ENCODE measurements at regions not wholly inside any gene's neighbourhood (a gene's known extent, or its start where the extent isn't known, plus 50 kb on each side); places are given as distances from the start of the nearest gene placed in this dataset.
A peak's percentile ranks its signal among the peaks of the same experiment; 100 is the strongest.

GRCh38 chr11:128260398-128260797 lies 327.0 kb downstream of the ETS1 start:
- DNase-seq (ENCODE audit: low spot score): no peak

DNA sequence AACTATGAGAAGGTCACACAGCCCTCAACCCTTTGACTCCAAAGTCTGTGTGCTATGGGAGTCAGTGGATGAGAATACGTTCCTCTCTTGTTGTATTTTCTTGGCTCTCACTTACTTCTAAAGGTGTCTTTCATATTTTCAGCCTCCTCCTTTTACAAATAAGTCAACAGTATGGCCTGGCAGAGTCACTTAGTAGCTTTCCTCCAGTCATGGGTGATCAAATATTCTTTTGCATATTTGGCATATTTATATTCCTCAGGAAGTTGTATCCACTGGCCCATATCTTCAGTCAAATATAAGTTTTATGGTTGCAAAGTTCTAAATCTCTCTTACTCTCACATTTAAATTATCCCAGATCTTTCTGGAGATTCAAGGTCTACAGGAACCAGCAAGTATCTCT lies 327.5 kb downstream of the ETS1 start:
- DNase-seq (ENCODE audit: low spot score): no peak

GRCh38 chr11:128254941-128255340 lies 332.4 kb downstream of the ETS1 start:
- DNase-seq (ENCODE audit: low spot score): no peak

- peak; percentile 50 for DNase-seq (ENCODE audit: low spot score)
These were observed 336.2 kb downstream of the ETS1 start for GRCh38 chr11:128251140-128251539.

DNA sequence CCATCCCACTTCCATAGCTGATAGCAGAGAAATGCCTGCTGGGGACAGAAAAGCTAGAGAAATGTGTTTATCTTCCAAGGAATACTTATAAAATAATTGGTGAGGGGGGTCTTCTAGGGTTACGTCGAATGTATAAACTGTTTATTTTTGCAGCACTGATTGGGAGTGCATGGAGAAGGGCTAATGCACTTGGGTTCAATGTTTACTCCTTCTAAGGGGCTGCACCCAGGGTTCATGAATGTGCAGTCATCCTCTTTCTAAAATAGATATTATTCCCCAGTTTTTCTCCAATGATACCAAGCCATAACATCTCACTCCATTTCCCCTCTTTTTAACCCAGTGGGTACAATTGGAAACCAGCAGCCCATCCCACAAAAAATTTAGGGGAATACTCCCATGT lies 336.9 kb downstream of the ETS1 start:
- DNase-seq (ENCODE audit: low spot score): no peak

- DNase-seq (ENCODE audit: low spot score): peak; percentile 21
These were observed 340.4 kb downstream of the ETS1 start for GRCh38 chr11:128246810-128247594.

DNA sequence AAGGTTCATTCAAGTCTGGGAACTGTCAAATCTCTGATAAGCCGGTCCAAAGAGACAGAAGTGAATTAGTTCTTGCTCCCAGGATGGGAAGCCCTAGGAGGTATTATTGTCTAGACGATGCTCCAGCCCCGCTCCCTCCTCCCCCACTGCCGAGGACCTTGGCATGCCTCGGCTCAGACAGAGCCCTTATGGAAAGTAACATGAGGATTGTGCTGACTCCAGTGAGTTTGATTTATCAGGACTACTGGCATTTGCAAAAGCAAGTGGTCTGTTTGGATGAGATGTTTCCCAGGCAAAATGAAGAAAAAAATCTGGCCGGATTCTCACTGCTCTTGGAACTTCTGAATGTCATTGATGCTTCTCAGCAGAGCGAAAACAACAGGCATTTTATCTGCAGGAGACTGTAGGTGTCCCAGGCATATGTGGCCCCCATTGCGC lies 341.0 kb downstream of the ETS1 start:
- DNase-seq (ENCODE audit: low spot score): peak; percentile 25

DNA sequence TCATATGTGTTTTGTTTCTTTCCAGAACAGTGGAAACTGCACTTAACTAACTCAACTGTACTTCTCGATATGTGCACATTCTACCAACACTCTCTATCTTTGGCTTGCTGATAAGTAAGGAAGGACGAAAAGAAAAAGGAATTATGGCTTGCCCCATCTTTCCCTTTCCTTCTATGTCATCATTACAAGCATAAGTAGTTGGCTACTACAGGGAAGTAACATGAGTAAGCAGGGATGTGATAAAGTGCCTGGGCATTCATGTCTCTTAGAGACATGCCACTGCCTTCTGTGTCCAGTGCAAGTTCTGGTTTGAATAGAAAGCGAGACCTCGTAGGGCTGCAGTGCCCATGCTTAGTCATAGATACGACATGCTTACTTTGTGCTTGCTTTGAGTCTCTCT lies 342.5 kb downstream of the ETS1 start:
- DNase-seq (ENCODE audit: low spot score): peak; percentile 13

- no peak for DNase-seq (ENCODE audit: low spot score)
These were observed 344.9 kb downstream of the ETS1 start for GRCh38 chr11:128242451-128242850.

GRCh38 chr11:128240546-128240945 lies 346.8 kb downstream of the ETS1 start:
- peak; percentile 11 for DNase-seq (ENCODE audit: low spot score)

- DNase-seq (ENCODE audit: low spot score): no peak
These were observed 348.1 kb downstream of the ETS1 start for GRCh38 chr11:128239306-128239705.

GRCh38 chr11:128238521-128239265 lies 348.7 kb downstream of the ETS1 start:
- DNase-seq (ENCODE audit: low spot score): no peak

DNA sequence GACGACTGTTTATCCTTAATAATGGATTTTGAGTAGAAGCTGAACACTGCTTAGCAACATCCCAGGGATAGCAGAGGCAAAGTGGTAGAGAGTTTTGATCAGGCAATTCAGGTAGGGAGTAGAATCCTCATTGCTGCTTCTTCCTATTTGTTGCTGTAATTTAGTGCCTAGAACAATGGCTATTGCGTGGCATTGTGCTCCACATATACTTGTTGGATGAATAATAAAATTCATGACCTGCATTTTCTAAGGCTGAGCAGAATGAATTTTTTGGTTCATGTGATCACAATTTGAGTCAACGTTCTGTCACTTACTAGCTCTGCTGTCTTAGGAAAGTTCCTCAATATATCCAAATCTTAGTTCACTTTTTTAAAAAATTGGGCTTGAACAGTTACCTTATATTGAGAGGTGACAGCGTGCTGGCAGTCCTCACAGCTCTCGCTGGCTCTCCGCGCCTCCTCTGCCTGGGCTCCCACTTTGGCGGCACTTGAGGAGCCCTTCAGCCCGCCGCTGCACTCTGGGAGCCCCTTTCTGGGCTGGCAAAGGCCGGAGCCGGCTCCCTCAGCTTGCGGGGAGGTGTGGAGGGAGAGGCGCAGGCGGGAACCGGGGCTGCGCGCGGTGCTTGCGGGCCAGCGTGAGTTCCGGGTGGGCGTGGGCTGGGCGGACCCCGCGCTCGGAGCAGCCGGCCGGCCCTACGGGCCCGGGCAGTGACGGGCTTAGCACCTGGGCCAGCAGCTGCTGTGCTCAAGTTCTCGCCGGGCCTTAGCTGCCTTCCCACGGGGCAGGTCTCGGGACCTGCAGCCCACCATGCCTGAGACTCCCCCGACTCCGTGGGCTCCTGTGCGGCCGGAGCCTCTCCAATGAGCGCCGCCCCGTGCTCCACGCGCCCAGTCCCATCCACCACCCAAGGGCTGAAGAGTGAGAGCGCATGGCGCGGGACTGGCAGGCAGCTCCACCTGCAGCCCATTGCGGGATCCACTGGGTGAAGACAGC lies 350.6 kb downstream of the ETS1 start:
- DNase-seq (ENCODE audit: low spot score): no peak

- DNase-seq (ENCODE audit: low spot score): peak; percentile 9
These were observed 351.4 kb downstream of the ETS1 start for GRCh38 chr11:128235958-128236357.

DNA sequence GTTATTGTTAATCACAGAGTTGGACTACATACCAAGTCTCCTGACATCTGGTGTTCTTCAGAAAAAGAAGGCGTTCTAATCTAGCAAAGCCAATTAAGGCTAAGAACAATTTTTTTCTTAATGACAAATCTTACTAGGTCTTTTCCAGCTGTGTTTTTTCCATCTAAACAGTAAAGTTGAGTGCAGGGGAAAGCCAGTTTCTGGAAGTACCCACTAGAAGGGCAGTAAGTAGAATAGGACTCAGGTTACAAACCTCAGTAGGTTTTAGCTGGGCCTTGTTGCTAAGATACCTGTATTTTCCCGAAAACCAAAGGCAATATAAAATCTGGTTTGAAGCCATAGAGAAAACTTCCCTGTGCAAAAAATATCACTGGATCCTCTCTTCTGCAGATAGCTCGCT lies 351.9 kb downstream of the ETS1 start:
- DNase-seq (ENCODE audit: low spot score): no peak

DNA sequence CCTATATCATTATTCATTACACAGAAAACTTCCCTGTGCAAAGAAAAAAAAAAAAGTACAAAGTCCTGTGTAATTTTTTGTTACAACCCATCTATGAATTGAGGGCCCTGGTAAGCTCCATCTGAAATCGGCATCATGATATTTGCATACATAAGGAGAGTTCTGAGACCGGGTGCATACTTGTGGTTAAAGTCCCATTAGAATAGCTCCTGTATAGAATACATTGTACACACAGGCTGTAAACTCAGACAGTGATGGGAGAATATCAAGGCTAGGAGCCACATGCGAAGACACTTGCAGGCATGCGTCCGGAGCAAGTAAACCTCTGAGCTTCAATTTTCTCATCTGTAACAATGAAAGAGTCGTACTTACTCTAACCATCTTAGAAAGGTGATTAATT lies 353.2 kb downstream of the ETS1 start:
- no peak for DNase-seq (ENCODE audit: low spot score)

- DNase-seq (ENCODE audit: low spot score): no peak
These were observed 354.8 kb downstream of the ETS1 start for GRCh38 chr11:128232588-128232987.

DNA sequence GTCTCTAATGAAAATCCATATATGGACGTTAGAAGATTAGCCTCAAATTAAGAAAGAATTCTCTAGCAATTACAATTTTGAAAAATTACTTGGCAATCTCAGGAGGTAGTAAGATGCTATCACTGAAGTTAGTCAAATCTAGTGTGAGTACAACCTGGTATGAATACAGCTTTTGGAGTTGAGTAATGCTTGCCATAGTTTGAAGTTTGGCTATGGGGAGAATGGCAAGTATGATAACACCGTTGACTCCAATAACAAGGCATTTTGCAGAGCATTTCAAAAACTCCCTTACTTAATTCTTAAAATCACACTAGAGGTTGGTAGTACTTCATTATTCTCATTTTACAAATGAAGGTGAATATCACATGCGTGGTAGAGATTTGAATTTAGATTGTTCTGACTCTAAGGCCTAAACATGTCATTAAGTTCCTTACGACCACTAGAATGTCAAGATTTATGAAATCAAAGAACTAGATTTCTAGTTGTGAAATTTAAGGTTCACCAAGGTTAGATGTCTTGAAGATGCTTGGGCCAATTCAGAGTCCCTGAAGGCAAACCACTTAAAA lies 355.4 kb downstream of the ETS1 start:
- no peak for DNase-seq (ENCODE audit: low spot score)

- DNase-seq (ENCODE audit: low spot score): no peak
These were observed 359.9 kb downstream of the ETS1 start for GRCh38 chr11:128227466-128227865.

GRCh38 chr11:128226106-128226716 lies 361.1 kb downstream of the ETS1 start:
- no peak for DNase-seq (ENCODE audit: low spot score)

DNA sequence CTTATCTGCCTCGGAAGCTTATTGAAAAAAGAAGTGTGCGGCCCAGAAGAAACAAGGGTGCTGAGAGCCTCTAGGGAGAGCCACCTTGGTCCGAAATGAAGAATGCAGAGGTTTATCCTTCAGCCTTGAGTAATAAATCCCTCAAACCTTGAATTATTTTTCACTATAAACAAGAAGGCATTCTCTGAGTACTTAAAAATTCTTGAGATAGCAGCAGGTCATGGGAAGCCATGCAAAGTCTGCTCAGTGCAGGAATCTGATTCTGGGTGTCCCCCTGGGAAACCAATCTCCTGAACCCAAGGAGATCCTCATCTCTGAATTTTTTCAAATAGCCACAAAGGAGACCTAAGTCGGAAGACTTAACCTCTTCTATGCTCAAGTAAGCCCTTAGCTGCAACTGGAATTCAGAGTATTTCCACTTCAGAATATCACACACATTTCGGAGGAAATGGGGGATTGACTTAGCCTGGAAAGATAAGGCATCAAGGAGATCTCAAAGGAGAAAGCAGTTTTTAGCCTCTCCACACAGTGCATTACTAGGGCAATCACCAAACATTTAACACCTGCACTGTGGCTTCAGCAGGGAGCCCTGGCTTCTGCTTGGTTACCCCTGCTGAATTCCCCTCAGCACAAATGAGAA lies 365.0 kb downstream of the ETS1 start:
- no peak for DNase-seq (ENCODE audit: low spot score)
